ENCODE measurements at regions not wholly inside any gene's neighbourhood (a gene's known extent, or its start where the extent isn't known, plus 50 kb on each side); places are given as distances from the start of the nearest gene placed in this dataset.

GRCh38 chr2:107160640-107161239 is 274.8 kb upstream of the ST6GAL2 start:
- DNase-seq (no peak), ATAC-seq (no peak)
- no peak overlapping the region for H3K27ac ChIP-seq
- H3K4me1 ChIP-seq = no peaks in the 10 kb centered on the region
- no peaks in the 10 kb centered on the region for H3K9me3 ChIP-seq
- WGBS, 3 donors = 87 to 90% (median 89%) methylated on average over 5 of the region's 5 CpGs
- no peak for TF ChIP-seq CTCF (IDR thresholded peaks at IDR 0.05)
- H3K4me3 ChIP-seq = no peak overlapping the region
- intact Hi-C loops (cut with DNase I) = no loop called here
- H3K36me3 ChIP-seq (ENCODE audit: insufficient read depth in 1 of 2, low read depth in 1 of 2) = no peaks in the 10 kb centered on the region
- no peaks in the 10 kb centered on the region for H3K27me3 ChIP-seq (ENCODE audit: insufficient read depth in 3 of 3, low read length in 2 of 3)

- Histone ChIP-seq H3K27ac (no peak overlapping the region), H3K9me3 (no peaks in the 10 kb centered on the region), H3K36me3 (ENCODE audit: insufficient read depth in 1 of 2, low read depth in 1 of 2) (no peaks in the 10 kb centered on the region), H3K27me3 (ENCODE audit: insufficient read depth in 3 of 3, low read length in 2 of 3) (no peaks in the 10 kb centered on the region), H3K4me1 (no peaks in the 10 kb centered on the region), H3K4me3 (no peak overlapping the region)
- DNase-seq (no peak), ATAC-seq (no peak)
- intact Hi-C loops (cut with DNase I) = no loop called here
- 76 to 85% (median 82%) methylated on average over 5 of the region's 5 CpGs for WGBS, 3 donors
- TF ChIP-seq CTCF (IDR thresholded peaks at IDR 0.05) = no peak
These were observed 282.2 kb upstream of the ST6GAL2 start for GRCh38 chr2:107168141-107168540.

GRCh38 chr2:107174171-107174570 is 288.2 kb upstream of the ST6GAL2 start:
- no peaks in the 10 kb centered on the region for H3K4me1 ChIP-seq
- no peaks in the 10 kb centered on the region for H3K9me3 ChIP-seq
- ATAC-seq (no peak), DNase-seq (no peak)
- no peak for TF ChIP-seq CTCF (IDR thresholded peaks at IDR 0.05)
- H3K27ac ChIP-seq = no peak overlapping the region
- no peaks in the 10 kb centered on the region for H3K36me3 ChIP-seq (ENCODE audit: insufficient read depth in 1 of 2, low read depth in 1 of 2)
- 19 to 28% (median 23%) methylated on average over 9 of the region's 9 CpGs for WGBS, 3 donors
- peaks cover 0 to 3% (median 0%) of the 10 kb centered on the region in 3 donors for H3K27me3 ChIP-seq (ENCODE audit: insufficient read depth in 3 of 3, low read length in 2 of 3)
- H3K4me3 ChIP-seq = no peak overlapping the region
- intact Hi-C loops (cut with DNase I) = no loop called here

GRCh38 chr2:107182981-107183380 is 297.0 kb upstream of the ST6GAL2 start:
- Histone ChIP-seq H3K9me3 (no peaks in the 10 kb centered on the region), H3K27ac (no peak overlapping the region), H3K27me3 (ENCODE audit: insufficient read depth in 3 of 3, low read length in 2 of 3) (peaks cover 0 to 3% (median 0%) of the 10 kb centered on the region in 3 donors), H3K36me3 (ENCODE audit: insufficient read depth in 1 of 2, low read depth in 1 of 2) (no peaks in the 10 kb centered on the region), H3K4me1 (no peaks in the 10 kb centered on the region), H3K4me3 (no peak overlapping the region)
- no peak for TF ChIP-seq CTCF (IDR thresholded peaks at IDR 0.05)
- 62 to 67% (median 62%) methylated on average over 4 of the region's 4 CpGs for WGBS, 3 donors
- DNase-seq (no peak), ATAC-seq (no peak)
- intact Hi-C loops (cut with DNase I) = no loop called here

- 50 to 77% (median 76%) methylated on average over 3 of the region's 3 CpGs for WGBS, 3 donors
- H3K4me3 ChIP-seq = no peak overlapping the region
- H3K9me3 ChIP-seq = no peaks in the 10 kb centered on the region
- no peaks in the 10 kb centered on the region for H3K27me3 ChIP-seq (ENCODE audit: insufficient read depth in 3 of 3, low read length in 2 of 3)
- no peak for ATAC-seq
- no peak overlapping the region for H3K27ac ChIP-seq
- no peaks in the 10 kb centered on the region for H3K36me3 ChIP-seq (ENCODE audit: insufficient read depth in 1 of 2, low read depth in 1 of 2)
- no peak for DNase-seq
- intact Hi-C loops (cut with DNase I) = no loop called here
- H3K4me1 ChIP-seq = no peaks in the 10 kb centered on the region
- no peak for TF ChIP-seq CTCF (IDR thresholded peaks at IDR 0.05)
These were observed 301.9 kb upstream of the ST6GAL2 start for GRCh38 chr2:107187870-107188269.

Data from psoas muscle (tissue), 7 donors.